CD4-positive, alpha-beta T cell treated with Interleukin-4 for 4 hours (primary cell): ENCODE measurements at regions not wholly inside any gene's neighbourhood (a gene's known extent, or its start where the extent isn't known, plus 50 kb on each side); places are given as distances from the start of the nearest gene placed in this dataset.
"Not testable (repeated sequence)": the region's sequence is repeated elsewhere in the genome, so short reads cannot be mapped to it uniquely, and the experiment has no call there.

ENCODE experiments used
- DNase-seq: peaks from one replicate; pipeline ENCODE4 v3.0.0-alpha.2; 2020

DNA sequence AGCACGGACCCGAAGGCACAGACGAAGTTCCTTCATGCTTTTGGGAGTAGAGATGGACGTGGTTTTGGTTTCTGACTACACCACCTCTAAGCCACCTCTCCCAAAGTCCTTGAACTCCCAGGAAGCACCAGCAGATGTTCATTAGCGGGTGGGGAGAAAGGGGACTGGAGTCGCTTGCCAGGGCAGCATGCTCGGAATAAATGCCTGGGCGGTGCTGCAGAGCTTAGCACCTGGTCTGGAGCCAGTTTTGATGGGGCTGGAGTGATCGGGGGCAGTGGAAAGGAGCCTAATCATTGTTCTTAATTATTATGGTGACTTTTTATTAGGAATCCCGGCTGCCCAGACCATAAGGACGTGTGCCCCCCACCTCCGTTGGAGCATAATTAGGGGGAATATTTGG lies 220.8 kb downstream of the TFCP2L1 start:
- DNase-seq: no peak

DNA sequence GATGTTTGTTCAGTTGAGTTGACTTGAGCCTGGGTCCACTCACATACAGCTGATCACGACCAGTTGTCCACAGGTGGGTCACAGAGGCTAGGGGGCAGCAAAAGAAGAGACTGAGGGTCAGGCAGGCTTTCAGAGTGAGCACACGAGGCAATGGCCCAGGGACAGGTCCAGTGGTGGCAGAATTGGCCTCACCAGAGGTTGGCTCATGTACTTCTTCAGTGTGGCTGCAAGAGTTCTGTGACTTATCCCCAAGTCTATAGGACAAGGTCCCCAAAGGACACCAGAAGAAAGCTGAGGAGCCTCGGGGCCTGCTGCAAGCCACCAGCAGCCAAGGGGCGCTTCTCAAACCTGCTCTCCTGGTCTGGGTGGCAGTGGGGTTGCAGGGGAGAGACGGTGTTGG lies 219.8 kb downstream of the TFCP2L1 start:
- no peak for DNase-seq

DNA sequence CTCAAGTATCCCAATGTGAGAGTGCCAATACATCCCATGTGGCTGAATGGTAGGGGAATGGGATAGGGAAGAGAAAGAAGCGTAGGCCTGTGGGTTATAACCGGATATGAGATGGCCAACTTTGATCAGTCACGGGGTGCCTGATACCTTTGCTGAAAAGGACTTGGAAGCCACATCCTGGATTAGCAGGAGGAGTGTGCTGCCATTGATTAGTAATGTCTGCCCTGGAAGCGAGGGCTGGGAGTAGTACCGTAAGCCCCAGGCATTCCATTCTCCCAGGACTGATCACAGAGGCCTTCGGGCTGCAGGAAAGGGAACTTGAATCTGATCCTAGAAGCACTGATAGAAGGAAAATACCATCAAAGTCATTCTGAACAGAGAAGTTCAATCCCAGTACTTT lies 218.5 kb downstream of the TFCP2L1 start:
- DNase-seq: no peak

DNA sequence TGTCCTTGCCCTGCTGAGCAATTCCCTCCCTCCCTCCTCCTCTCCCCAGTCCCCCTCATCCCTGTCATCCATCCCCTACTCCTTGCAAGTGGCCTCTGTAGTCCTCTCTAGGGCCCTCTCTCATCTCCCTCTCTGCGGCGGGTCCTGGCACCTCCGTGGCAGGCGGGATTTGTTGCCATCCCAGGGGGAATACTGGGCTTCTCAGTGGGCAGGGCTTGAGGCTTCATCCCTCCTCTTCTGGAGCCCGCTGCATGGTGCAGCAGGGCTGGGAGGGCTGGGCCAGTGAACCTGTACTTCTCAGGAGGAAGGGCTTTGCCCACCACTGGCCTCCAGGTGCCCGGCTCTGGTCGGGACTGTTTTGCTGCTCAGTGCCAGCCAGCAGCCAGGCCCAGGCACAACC lies 216.2 kb downstream of the TFCP2L1 start:
- no peak for DNase-seq

DNA sequence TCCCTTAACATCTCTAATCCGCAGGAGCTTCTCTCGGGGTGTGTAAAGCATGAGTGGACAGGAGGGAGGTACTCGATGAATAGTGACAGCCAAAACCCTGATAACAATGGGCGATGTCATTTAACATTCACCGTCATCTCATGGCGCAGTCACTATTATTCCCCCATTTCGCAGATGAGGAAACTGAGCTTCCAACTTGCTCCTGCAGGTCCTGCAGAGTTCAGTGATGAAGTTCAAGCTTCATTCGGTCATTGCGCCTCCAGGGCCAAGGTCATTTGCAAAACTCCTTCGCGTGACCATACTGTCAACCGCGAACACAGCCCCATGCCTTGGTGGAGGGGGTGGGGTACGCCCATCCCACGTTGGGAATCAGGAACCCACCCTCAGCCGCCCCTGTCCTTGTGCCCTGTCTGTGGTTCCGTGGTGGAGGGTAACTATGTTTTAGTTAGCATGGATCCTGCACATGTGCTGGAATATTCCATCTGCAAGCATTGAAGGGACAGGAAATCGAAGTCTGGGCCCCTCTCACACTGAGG lies 215.5 kb downstream of the TFCP2L1 start:
- no peak for DNase-seq

DNA sequence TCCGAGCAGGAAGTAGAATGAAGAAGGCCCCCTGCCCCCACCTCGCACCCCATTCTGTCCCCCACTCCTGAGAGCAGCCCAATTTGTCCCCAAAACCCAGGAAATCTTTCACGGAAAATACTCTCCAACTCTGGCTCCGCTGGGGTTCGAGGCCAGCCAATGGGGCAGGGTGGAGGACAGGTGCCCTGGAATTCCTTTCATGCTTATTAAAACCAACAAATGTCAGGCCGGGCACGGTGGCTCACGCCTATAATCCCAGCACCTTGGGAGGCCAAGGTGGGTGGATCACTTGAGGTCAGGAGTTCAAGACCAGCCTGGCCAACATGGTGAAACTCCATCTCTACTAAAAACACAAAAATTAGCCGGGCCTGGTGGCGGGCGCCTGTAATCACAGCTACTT lies 214.9 kb downstream of the TFCP2L1 start:
- DNase-seq: not testable (repeated sequence)

DNA sequence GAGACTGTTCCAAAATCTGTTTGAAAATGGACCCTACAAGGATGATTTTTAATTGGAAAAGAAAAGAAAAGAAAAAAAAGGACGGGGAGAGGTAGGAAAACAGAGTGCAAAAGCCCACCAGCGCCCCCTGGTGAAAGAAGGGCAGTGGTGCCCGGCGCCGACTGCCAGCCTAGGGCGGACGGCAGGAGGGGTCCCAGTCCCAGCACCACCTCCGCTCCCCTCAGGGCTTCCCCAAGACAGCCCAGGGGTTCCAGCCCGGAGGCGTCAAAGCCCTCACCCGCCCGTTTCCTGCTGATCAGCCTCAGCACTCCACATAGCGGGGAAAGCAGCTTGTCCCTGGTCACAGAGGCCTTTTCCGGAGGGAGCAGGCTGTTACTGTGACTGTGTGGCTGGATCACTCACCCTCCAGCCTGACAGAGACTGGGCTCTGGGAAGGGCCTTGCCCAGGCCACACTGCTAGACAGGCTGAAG lies 213.9 kb downstream of the TFCP2L1 start:
- no peak for DNase-seq

DNA sequence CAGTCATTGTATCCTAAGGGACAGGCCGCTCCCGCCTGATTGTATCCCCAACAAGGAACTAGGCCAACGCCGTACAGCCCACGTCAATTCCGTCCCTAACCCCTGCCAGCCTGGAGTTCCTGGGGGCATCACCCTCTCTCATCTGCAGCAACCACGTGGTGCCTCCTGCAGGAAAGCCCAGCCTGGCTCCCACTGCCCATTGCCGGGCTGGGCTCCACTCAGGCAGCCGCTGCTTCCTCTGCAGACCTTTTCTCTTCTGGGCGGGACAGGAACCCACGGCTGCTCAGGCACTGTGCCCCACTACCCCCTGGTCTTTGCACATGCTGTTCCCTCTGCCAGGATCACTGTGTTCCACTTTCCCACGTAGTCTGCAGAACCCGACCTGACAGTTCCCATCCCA lies 212.2 kb downstream of the TFCP2L1 start:
- no peak for DNase-seq

DNA sequence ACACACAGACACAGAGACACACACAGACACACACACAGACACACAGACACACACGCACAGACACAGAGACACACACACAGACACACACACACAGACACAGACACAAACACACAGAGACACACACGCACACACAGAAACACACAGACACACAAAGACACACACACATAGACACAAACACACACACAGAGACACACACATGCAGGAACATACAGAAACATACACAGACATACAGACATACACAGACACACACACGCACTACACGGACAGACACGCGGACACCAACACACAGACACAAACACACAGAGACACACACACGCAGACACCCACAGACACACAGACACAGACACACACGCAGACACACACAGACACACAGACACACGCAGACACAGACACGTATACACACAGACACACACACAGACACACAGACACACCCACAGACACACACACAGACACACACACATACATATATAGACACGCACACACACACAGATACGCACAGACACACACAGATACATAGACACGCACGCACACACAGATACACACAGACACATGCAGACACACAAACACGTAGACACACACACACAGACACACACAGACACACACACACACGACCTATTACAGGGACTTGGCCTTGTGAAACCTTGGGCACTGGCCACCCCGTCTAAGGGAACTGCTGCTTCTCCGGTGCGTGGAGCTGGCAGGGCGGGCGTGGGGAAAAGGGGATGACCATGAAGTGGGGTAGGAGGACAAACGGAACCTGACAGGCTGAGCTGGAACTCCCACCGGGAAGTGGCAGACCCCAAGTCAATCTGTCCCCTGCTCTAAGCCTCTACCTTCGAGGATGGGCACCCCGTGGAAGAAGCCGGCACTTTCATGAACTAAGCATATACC lies 211.4 kb downstream of the TFCP2L1 start:
- no peak for DNase-seq

DNA sequence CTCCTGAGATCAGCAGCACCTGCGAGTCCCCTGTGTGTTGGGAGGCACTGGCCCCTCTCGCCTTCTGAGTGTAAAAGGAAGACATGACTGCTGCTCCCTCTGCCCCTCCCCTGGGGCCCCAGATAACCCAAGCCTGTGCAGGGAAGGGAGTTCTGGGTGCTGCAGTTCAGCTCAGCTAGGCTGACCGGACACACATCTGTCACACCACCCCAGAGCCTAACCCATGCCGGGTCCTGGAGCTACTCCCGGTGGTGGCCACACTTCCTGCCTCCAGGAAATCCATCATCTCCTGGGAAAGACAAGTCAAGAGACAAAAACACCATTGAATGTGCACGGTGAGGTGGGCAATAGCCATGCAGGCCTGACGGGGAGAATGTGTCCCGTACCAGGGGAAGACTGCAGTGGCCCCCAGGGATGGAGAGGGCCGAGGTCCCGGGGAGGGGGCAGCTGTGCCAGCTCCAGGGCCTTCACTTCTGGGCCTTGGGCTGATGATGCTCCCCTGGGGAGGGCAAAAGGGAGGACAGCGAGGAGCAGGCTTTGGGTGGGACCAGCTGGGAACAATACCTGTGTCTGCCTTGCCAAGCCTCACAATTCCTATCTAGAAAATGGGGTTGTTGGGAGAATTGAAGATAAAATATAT lies 210.6 kb downstream of the TFCP2L1 start:
- no peak for DNase-seq

DNA sequence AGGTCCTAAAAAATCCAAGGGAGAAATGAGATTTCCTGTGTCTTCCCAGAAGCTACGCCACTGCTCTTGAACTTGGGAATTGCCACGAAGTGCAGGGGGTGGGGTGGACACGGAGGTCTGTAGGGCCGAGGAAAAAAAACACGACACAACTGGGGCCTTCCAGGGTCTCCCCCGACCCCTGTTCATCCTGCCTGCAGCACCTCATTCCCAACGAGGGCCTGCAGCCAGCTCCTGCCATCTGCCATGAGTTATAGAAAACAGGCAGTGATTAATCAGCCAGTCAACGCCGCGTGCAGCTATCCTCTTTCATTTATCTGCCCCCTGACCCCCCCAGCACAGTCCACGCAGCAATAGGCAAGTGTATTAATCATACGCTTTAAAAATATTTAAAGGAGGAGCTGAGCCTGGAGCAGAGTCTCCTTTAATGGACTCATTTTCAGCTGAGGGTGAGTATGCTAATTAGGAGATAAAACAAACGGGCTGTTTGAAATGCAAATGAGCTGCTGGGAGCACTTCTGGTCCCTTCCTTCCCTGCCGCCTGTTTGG lies 209.9 kb downstream of the TFCP2L1 start:
- no peak for DNase-seq

DNA sequence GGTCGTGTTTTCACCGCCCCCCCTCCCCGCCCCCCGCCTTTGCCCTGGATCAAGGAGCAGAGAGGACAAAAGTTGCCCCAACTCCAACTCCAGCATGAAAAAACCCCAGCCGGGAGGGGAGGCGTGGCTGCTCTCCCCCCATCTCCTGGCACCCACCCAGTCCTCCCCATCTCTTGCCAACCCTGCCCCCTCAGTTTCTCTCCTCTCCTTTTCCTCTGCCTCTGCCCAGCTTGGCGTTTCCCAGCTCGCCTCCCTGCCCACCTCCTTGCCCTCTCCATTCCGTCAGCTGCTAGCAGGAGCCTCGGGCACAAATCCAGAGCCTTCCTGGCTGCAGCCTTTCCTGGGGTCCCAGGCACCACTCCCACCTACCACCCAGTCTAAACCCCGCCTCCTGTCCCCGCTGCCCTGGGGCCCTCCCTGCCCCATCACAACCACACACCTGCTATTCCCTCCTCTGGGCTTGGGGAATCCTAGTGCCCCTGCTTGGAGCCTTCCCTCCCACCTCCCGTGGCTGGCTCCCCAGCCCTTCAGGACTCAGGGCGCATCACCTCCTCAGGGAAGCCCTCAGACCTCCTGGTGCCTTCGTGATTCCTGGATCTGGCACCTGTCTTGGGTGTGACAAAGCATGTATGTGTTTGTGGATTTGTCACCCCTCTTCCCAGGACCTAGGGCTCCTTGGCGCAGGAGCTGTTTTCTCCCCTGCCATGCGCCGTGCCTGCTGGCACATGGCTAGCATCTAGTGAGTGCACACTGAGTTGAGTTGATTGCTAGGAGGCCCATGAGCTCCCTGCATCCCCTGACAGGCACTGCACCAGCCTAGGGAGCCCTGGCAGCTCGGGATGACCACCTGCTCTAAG lies 209.1 kb downstream of the TFCP2L1 start:
- DNase-seq: no peak

DNA sequence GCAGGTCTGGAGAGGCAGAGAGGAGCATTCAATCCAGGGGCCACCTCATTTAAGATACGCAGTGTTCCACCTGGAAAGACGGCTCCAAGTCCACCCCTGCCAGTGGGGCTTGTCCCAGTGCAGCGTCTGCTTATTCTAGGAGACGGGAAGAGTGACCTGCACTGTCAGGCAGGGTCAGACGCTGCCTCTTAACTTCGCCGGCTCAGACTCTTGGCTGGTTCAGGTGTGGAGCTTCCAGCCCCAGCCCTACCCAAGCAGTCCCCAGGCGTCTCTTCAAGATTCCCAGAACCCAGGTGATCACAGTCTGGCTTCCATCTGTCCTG lies 208.5 kb downstream of the TFCP2L1 start:
- no peak for DNase-seq

DNA sequence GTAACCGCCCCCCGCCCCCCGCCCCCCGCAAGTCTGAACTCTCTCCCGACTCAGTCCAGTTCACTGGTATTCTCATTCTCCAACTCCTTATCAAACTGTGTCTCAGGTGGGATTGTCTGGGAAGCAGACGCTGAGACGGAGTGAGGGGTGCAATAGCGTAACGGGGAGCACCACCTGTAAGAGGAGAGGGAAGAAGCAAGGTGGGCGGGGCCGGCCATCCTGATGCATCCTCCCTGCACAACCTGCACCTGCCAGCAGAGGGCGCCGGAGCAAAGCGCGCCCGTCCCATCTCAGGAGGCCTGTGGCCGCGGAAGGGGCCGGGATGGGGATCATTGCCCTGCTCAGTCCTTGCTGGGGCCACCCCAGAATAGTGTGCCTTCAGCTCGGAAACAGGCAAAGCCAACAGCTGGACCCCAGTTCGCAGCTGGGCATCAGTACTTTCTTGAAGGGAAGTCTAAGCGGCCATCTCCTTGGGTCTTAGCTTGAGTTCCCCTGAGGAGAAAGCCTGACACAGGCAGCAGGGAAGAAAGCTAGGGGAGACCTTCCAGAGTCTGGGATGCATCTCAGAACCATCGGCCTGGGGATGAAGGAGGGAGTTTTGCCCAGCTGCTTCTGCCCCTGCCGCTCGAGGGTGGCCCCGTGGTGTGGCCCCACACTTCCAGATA lies 208.0 kb downstream of the TFCP2L1 start:
- peak; percentile 36 for DNase-seq

DNA sequence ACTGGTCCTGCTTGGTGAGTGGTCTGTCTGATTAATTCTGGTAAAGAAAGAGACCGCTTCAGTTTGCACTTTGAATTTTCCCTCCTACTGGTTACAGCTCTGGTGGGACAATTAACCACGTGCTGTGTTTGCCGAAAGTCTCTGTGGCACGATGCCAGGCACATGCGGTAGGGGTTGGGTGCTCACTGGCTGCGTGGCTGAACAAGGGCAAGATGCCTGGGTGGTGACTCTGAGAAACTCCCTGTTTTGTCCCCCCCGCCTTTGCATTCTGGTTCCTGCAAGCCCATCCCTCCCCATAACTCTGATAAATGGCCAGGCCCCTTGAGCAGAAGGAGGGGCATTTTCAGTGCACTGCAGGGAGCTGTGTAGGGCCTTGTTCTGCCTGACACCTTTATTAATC lies 206.1 kb downstream of the TFCP2L1 start:
- no peak for DNase-seq

DNA sequence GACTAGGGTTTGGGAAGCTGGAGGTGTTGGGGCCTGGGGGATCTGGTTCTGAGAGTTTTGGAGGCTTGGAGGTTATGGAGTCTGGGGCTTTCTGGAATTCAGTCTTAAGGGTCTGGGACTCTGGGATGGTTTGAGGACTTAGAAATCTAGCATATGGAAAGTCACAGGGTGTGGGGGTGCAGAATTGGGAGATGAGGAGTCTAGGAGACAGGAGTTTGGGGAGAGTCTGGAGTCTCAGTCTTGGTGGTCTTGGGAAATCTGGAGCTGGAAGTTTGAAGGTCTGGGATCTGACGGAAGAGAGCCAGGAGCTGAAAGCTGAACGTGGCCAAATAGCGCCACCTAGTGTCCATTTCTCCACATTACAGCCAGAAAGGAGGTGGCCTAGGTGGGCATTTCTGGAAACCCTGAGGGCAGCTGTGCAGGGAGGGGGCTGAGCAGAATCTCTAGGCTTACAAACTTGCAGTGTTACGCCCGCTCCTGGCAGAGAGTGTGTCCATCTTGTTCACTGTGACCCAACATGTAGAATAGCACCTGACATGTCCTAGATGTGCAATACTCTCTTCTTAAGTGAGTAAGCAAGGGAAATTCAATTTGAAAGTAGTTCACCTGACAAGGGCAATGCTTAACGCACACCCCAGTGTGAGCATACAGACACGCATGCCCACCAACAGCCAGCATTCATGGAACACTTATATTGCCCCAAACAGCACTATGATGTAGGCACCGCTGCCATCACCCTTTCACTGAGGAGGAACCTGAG lies 204.8 kb downstream of the TFCP2L1 start:
- peak; percentile 29 for DNase-seq

DNA sequence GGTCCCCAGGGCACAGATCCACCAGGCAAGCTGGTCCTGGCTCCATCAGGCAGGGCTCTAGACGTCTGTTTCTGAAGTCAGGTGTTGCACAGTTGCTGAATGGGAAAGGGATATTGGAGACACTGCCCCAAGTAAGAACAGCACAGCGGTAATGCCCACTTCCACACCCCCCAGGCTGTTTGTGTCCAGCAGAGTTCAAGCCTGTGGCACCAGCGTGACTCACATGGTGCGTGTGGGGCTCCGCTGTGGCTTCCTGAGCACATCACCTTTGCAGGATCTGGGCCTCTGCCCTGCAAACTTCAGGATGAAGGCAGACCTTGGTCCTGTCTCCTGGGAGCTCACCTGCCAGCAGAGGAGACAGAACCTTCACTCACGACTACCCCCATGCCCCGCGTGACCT lies 203.3 kb downstream of the TFCP2L1 start:
- no peak for DNase-seq

DNA sequence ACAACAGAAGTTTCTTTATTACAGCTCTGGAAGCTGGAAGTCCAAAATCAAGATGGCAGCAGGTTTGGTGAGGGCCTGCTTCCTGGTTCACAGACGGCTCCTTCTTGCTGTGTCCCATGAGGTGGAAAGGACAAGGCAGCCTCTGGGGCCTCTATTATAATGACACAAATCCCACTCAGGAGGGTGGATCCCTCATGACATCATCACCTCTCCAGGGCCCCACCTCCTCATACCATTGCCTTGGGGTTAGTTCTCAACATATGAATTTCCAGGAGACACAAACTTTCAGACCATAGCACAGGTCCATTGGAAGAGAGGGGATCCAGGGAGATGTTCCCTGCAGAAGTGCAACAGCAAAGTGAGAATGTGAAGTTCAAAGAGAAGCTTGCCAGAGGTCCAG lies 202.8 kb downstream of the TFCP2L1 start:
- DNase-seq: no peak

DNA sequence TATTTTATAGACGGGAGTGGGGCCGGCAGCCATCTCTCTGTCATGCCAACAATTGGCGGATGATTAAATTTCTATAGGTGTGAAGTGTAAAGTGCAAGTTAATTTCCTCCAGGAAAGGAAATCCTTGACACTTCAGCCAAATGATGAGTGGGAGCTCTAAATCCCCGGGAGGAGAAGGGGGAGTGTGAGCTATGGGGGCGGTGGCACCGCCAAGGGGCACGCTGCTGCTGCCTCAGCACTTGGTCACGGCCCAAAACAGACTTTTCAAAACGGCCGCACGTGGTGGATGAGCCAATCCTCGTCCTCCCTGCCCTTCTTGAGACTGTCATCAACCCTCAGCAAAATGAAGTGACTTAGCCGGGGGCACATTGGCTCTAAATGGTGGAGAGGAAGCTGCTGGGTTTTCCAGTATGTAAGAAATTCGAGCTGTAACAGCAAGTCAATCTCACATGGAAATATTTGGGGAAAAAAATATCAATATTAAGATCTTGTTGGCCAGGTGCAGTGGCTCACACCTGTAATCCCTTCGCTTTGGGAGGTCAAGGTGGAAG lies 200.8 kb downstream of the TFCP2L1 start:
- no peak for DNase-seq

DNA sequence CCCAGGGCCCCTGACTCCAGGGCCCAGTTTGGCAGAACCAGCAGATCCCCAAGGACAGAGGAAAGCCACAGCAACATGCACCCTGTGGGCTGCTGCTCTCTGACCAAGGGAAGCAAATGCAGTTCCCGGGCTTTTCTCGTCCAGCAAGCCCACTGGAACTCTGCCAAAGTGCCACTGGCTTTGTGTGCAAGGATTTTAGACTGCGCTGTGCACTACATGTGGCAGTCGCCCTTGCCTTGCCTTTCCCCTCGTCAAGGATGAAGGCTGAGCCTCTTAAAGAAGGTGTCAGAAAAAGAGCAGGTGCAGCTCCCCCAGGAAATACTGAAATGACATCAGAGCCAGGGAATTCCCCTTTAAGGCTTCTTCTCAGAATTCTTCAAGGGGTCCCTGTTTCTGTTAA lies 199.2 kb downstream of the TFCP2L1 start:
- DNase-seq: no peak

DNA sequence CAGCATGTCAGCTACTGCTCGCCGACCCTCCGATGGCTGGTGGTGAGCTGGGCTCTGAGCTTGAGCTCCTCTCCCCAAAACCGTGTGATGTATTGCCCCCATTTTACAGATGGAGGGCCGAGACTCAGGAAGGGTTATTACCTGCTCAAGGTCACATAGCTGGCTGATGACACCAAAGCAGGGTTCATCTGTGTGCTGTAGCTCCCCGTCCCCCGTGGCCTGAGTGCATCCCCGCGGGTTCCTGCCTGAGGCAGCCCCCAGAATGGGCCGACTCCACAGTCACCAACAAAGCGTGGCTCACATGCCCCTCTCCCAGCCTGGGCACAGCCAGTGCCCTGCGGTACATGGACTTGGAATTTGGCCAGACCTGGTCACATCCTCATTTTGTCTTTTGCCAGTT lies 198.6 kb downstream of the TFCP2L1 start:
- no peak for DNase-seq
